ENCODE measurements at regions not wholly inside any gene's neighbourhood (a gene's known extent, or its start where the extent isn't known, plus 50 kb on each side); places are given as distances from the start of the nearest gene placed in this dataset.

DNA sequence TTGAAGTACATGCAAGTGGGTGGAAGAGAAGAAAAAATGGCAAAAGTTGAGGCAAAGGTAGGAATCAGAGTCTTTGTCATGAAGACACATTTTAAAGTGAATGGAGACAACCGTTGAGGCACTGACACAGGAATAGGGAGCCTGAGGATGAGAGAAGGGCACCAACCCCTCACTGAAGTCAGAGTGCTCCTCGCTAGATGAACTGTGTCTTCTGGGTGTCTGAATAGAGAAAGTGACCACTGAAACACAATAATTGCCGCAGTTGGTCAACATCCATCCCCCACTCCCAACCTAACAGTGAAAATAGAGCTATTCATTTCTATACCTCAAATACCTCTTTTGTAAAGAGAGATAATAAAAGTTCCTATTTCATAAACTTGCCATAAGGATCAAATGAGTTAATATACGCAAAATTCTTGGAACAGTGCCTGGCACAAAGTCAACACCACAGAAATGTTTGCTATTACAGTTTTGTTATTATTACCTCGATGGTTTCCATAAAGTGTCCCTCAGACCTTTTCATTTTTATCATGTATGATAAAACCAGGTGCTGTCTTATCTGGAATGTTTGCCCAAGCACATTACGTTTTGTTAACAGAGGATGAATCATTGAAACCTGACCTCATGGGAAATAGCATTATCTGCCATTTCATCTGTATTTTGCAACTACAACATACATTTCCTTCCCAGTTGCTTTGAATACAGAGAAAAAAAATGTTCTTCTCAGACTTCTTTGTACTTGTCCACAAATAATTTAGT, 61.8 kb upstream of the SP4 start:
- Histone ChIP-seq H3K9me3 (ENCODE audit: control insufficient read depth, insufficient read depth, low read length) (no peaks in the 10 kb centered on the region), H3K4me1 (ENCODE audit: control insufficient read depth, insufficient read depth, low read length) (peaks cover 11% of the 10 kb centered on the region), H3K9ac (ENCODE audit: low read depth, low read length) (no peak overlapping the region)

DNA sequence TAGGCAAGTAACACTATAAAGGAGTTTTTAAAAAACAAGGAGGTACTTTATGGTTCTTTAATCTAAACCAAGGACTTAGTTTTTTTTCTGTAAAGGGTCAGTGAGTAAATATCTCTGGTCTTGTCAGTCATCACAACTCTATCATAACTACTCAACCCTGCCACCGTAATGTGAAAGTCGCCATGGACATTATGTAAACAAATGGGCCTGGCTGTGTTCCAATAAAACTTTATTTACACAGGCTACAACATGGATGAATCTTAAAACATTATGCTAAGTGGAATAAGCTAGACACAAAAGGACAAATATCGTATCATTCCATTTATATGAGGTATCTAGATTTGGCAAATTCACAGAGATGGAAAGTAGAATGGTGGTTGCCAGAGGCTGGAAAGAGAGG, 60.8 kb upstream of the SP4 start:
- no peaks in the 10 kb centered on the region for H3K36me3 ChIP-seq (ENCODE audit: control insufficient read depth, insufficient read depth, low read length)
- no peaks in the 10 kb centered on the region for H3K27me3 ChIP-seq (ENCODE audit: control insufficient read depth, insufficient read depth, low read length)
- no peak overlapping the region for H3K27ac ChIP-seq (ENCODE audit: low read depth, low read length)
- peaks cover 18% of the 10 kb centered on the region for H3K4me1 ChIP-seq (ENCODE audit: control insufficient read depth, insufficient read depth, low read length)
- H3K4me3 ChIP-seq (ENCODE audit: low read depth, low read length) = no peak overlapping the region
- H3K9ac ChIP-seq (ENCODE audit: low read depth, low read length) = no peak overlapping the region
- no peaks in the 10 kb centered on the region for H3K9me3 ChIP-seq (ENCODE audit: control insufficient read depth, insufficient read depth, low read length)

More for the DNA sequence above, 61.8 kb upstream of the SP4 start:
- no peaks in the 10 kb centered on the region for H3K27me3 ChIP-seq (ENCODE audit: control insufficient read depth, insufficient read depth, low read length)
- no peak overlapping the region for H3K4me3 ChIP-seq (ENCODE audit: low read depth, low read length)
- no peaks in the 10 kb centered on the region for H3K36me3 ChIP-seq (ENCODE audit: control insufficient read depth, insufficient read depth, low read length)
- H3K27ac ChIP-seq (ENCODE audit: low read depth, low read length) = no peak overlapping the region

DNA sequence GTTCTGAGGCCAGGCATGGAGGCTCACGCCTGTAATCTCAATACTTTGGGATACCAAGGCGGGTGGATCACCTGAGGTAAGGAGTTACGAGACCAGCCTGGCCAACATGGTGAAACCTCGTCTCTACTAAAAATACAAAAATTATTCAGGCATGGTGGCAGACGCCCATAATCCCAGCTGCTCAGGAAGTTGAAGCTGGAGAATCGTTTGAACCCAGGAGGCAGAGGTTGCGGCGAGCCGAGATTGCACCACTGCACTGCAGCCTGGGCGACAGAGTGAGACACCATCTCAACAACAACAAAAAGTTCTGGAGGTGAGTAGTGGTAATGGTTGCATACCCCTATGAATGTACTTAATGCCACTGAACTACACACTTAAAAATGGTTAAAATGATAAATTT, 60.3 kb upstream of the SP4 start:
- Histone ChIP-seq H3K27ac (ENCODE audit: low read depth, low read length) (no peak overlapping the region), H3K36me3 (ENCODE audit: control insufficient read depth, insufficient read depth, low read length) (no peaks in the 10 kb centered on the region), H3K9me3 (ENCODE audit: control insufficient read depth, insufficient read depth, low read length) (peaks cover 2% of the 10 kb centered on the region), H3K4me1 (ENCODE audit: control insufficient read depth, insufficient read depth, low read length) (peaks cover 18% of the 10 kb centered on the region), H3K27me3 (ENCODE audit: control insufficient read depth, insufficient read depth, low read length) (no peaks in the 10 kb centered on the region), H3K4me3 (ENCODE audit: low read depth, low read length) (no peak overlapping the region), H3K9ac (ENCODE audit: low read depth, low read length) (no peak overlapping the region)

DNA sequence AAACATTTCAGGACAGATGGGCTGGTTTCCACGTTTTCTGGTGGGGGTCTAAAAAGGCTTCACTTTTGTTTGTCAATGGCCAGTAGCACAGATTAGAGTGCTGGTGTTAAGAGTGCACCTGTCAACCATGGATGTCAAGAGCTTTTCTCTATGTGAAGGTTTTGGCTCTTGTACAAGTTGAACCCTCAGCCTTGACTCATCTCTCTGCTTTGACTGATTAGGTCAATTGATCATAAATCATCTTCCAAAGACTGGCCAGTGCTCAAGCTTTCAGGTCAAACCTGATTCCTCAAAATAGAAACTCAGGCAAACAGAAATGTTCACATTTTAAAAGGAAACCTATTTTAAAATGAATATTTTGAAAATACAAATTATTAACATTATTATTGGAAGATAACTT, 59.6 kb upstream of the SP4 start:
- H3K9me3 ChIP-seq (ENCODE audit: control insufficient read depth, insufficient read depth, low read length) = peaks cover 9% of the 10 kb centered on the region
- H3K4me3 ChIP-seq (ENCODE audit: low read depth, low read length) = no peak overlapping the region
- H3K27me3 ChIP-seq (ENCODE audit: control insufficient read depth, insufficient read depth, low read length) = no peaks in the 10 kb centered on the region
- no peak overlapping the region for H3K27ac ChIP-seq (ENCODE audit: low read depth, low read length)
- H3K36me3 ChIP-seq (ENCODE audit: control insufficient read depth, insufficient read depth, low read length) = no peaks in the 10 kb centered on the region
- peaks cover 18% of the 10 kb centered on the region for H3K4me1 ChIP-seq (ENCODE audit: control insufficient read depth, insufficient read depth, low read length)
- no peak overlapping the region for H3K9ac ChIP-seq (ENCODE audit: low read depth, low read length)

DNA sequence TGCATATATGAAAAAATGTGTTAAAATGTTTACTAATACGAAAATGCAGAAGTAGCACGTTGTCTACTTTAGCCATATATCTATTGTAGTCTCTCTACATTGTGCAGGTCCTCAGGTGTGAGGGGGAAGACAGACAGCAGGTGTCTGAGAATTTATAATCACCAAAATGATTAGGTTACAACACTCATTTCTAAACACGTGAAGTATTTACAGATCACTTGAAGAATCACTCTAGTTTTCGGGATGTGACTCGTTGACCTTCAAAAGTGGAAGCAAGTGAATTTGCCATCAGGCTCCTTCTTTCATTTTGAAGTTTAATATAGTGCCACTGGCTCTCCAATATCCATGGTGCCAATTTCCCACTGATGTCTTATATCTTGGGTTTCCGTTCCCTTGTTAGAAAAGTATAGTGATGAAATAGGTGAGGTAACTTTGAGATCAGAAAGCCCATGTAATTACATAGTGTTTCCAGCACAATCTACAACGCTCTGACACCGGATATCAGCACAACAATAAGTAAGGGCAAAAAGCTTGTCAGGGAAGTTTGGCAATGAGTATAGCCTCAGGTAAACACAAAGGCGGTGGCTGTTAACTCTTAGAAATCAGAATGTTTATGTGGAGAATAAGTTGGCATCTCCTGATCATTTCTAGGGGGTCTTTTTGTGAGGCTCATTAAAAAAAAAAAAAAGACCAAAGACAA, 57.5 kb upstream of the SP4 start:
- Histone ChIP-seq H3K4me3 (ENCODE audit: low read depth, low read length) (0 out of 2 replicates have a peak overlapping the region, but pooled peaks have one; percentile 18), H3K9me3 (ENCODE audit: control insufficient read depth, insufficient read depth, low read length) (peaks cover 15% of the 10 kb centered on the region), H3K27ac (ENCODE audit: low read depth, low read length) (no peak overlapping the region), H3K36me3 (ENCODE audit: control insufficient read depth, insufficient read depth, low read length) (no peaks in the 10 kb centered on the region), H3K4me1 (ENCODE audit: control insufficient read depth, insufficient read depth, low read length) (peaks cover 18% of the 10 kb centered on the region), H3K27me3 (ENCODE audit: control insufficient read depth, insufficient read depth, low read length) (no peaks in the 10 kb centered on the region), H3K9ac (ENCODE audit: low read depth, low read length) (peak overlapping the region; percentile 20; the same call in 1 of the 2 replicates)

DNA sequence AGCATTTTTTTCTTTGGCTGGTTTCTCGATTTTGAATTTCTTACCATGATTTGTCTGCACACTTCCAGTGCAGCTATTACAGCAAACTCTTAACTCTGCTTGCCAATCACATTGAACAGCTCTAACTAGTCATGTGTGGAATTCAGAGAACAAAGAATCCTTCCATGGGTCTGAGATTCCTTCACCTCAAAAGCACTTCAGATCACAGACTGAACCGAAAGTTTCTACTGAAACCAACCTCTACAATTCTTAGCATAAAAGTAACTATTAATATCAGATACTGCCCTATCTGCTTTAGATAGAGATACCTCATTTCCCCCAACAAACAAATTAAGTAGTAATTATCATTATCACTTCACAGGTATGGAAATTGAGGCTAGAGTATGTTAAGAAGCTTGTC, 56.5 kb upstream of the SP4 start:
- Histone ChIP-seq H3K4me3 (ENCODE audit: low read depth, low read length) (no peak overlapping the region), H3K27me3 (ENCODE audit: control insufficient read depth, insufficient read depth, low read length) (no peaks in the 10 kb centered on the region), H3K9ac (ENCODE audit: low read depth, low read length) (no peak overlapping the region), H3K9me3 (ENCODE audit: control insufficient read depth, insufficient read depth, low read length) (peaks cover 19% of the 10 kb centered on the region), H3K36me3 (ENCODE audit: control insufficient read depth, insufficient read depth, low read length) (no peaks in the 10 kb centered on the region), H3K4me1 (ENCODE audit: control insufficient read depth, insufficient read depth, low read length) (peaks cover 18% of the 10 kb centered on the region), H3K27ac (ENCODE audit: low read depth, low read length) (peak overlapping the region; percentile 45)

DNA sequence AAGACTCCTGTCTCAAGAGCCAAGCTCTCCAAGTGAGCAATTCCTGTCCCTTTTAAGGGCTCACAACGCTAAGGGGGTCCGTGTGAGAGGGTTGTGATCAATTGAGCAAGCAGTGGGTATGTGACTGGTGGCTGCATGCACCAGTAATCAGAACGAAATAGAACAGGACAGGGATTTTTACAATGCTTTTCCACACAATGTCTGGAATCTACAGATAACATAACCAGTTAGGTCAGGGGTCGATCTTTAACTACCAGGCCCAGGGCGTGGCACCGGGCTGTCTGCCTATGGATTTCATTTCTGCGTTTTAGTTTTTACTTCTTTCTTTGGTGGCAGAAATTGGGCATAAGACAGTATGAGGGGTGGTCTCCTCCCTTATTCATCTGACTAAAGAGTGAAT, 54.9 kb upstream of the SP4 start:
- H3K9me3 ChIP-seq (ENCODE audit: control insufficient read depth, insufficient read depth, low read length) = peaks cover 31% of the 10 kb centered on the region
- peaks cover 18% of the 10 kb centered on the region for H3K4me1 ChIP-seq (ENCODE audit: control insufficient read depth, insufficient read depth, low read length)
- H3K9ac ChIP-seq (ENCODE audit: low read depth, low read length) = no peak overlapping the region
- H3K36me3 ChIP-seq (ENCODE audit: control insufficient read depth, insufficient read depth, low read length) = no peaks in the 10 kb centered on the region
- no peaks in the 10 kb centered on the region for H3K27me3 ChIP-seq (ENCODE audit: control insufficient read depth, insufficient read depth, low read length)
- H3K4me3 ChIP-seq (ENCODE audit: low read depth, low read length) = no peak overlapping the region
- no peak overlapping the region for H3K27ac ChIP-seq (ENCODE audit: low read depth, low read length)

DNA sequence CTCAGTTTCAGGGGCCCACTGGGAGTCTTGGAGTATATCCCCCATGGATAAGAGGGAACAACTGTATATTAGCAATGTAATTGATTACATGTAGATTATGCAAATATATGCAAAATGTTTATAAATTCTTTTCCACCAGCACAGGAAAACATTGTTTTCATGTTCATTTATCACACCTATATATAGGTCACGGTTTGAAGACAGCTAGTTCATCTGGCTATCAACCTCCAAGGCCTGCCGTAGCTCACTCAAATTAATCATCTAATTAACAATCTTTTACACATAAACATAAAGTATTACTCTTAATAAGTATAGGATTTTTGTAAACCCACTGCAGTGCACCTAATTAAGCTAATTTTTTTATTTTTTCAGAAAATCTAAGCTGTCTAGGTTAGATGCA, 53.7 kb upstream of the SP4 start:
- H3K4me3 ChIP-seq (ENCODE audit: low read depth, low read length) = no peak overlapping the region
- H3K9ac ChIP-seq (ENCODE audit: low read depth, low read length) = no peak overlapping the region
- no peaks in the 10 kb centered on the region for H3K27me3 ChIP-seq (ENCODE audit: control insufficient read depth, insufficient read depth, low read length)
- peaks cover 18% of the 10 kb centered on the region for H3K4me1 ChIP-seq (ENCODE audit: control insufficient read depth, insufficient read depth, low read length)
- H3K27ac ChIP-seq (ENCODE audit: low read depth, low read length) = no peak overlapping the region
- no peaks in the 10 kb centered on the region for H3K36me3 ChIP-seq (ENCODE audit: control insufficient read depth, insufficient read depth, low read length)
- peaks cover 34% of the 10 kb centered on the region for H3K9me3 ChIP-seq (ENCODE audit: control insufficient read depth, insufficient read depth, low read length)

DNA sequence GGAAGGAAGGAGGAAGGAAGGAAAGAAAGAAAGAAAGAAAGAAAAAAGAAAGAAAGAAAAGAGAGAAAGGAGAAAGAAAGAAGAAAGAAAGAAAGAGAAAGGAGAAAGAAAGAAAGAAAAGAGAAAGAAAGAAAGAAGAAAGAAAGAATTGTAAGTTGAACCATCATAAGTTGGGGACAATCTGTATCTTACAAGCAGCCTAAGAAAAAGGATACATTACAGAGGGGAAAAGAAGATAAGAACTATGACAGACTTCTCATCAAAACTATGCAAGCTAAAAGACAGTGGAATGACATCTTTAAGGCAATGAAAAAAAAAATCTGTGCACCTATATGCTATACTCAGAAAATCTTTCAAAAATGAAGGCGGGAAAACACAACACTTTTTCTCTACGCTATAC, 50.3 kb upstream of the SP4 start:
- no peaks in the 10 kb centered on the region for H3K36me3 ChIP-seq (ENCODE audit: control insufficient read depth, insufficient read depth, low read length)
- H3K4me3 ChIP-seq (ENCODE audit: low read depth, low read length) = no peak overlapping the region
- no peak overlapping the region for H3K27ac ChIP-seq (ENCODE audit: low read depth, low read length)
- peaks cover 32% of the 10 kb centered on the region for H3K9me3 ChIP-seq (ENCODE audit: control insufficient read depth, insufficient read depth, low read length)
- no peak overlapping the region for H3K9ac ChIP-seq (ENCODE audit: low read depth, low read length)
- H3K27me3 ChIP-seq (ENCODE audit: control insufficient read depth, insufficient read depth, low read length) = no peaks in the 10 kb centered on the region
- H3K4me1 ChIP-seq (ENCODE audit: control insufficient read depth, insufficient read depth, low read length) = no peaks in the 10 kb centered on the region

All from HUES48 (cell line).